ENCODE measurements at regions not wholly inside any gene's neighbourhood (a gene's known extent, or its start where the extent isn't known, plus 50 kb on each side); places are given as distances from the start of the nearest gene placed in this dataset.
"Not testable (repeated sequence)": the region's sequence is repeated elsewhere in the genome, so short reads cannot be mapped to it uniquely, and the experiment has no call there.

DNA sequence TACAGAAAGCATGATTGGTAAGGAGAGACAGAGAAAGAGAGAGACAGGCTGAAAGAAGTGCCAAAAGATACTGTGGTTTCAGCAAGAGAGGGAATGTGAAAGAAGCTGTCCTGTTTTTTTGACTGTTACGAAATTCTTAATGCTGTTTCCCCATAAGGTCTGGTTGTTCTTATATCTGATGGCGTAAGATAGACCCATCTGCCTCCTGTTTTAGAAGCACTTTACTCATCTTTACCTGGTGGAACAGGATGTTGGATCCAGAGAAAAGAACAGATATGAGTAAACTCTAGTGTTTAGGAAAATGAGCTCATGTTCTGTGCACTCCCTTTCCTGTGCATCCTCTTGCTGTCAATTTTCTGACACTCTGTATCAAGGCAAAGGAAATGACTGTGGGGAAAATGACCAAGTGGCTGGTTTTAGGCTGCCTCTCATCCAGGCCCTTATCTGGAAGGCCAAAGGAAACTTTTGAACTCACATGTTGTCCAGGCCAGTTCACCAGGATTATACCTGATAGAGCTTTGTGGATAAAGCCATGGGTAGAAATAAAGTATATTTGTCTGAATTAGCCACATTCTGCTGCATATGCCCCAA lies 311.7 kb upstream of the HTR2C start:
- DNase-seq, result no peak

DNA sequence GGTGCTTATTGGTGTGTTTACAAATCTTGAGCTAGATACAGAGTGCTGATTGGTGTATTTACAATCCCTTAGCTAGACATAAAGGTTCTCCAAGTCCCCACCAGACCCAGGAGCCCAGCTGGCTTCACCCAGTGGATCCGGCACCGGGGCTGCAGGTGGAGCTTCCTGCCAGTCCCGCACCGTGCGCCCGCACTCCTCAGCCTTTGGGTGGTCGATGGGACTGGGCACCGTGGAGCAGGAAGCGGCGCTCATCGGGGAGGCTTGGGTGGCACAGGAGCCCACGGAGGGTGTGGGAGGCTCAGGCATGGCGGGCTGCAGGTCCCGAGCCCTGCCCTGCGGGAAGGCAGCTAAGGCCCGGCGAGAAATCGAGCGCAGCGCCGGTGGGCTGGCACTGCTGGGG lies 313.5 kb upstream of the HTR2C start:
- DNase-seq, result not testable (repeated sequence)

DNA sequence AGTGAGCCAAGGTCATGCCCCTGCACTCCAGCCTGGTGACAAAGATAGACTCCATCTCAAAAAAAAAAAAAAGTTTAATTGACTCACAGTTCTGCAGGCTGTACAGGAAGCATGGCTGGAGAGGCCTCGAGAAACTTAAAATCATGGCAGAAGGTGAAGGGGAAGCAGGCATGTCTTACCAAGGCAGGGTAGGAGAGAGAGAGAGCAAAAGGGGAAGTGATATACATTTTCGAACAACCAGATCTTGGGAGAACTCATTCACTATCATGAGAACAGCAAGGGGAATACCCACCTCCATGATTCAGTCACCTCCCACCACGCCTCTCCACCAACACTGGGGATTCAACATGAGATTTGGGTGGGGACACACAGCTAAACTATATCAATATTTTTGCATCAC lies 315.2 kb upstream of the HTR2C start:
- DNase-seq, result no peak

DNA sequence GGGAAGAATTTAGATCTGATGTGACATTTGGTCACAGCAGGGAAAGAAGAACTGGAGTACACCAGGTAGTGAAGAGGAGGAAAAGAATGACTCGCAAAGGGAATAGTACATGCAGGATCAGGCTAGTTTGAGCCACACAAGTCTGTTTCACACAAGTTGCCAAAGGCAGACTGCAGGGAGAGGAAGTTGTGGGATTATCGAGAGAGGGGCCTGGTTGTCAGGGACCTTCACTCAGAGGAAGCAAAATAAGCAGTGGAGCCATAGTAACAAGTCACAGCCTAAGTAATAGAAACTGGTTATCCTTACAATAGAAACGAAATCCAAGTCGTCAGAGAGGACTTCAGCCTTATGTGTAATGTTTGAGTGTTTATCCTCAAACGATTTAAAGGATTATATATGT lies 316.7 kb upstream of the HTR2C start:
- no peak for DNase-seq

DNA sequence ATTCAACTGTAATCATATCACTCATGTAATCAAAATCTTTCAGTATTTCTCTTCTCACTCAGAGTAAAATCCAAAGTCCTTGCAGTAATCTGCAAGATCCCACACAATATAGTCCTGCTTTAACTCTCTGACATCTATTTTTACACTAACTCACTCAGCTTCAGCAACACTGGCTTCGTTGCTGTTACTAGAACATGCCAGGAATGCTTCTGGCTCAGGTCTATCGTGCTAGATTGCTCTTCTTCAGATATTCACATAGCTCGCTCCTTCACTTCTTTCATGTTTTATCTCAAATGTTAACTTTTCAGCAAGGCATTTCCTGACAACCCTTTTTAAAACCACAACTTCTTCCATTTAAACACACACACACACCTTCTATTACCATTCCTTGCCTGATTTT lies 331.7 kb upstream of the HTR2C start:
- DNase-seq, result no peak

DNA sequence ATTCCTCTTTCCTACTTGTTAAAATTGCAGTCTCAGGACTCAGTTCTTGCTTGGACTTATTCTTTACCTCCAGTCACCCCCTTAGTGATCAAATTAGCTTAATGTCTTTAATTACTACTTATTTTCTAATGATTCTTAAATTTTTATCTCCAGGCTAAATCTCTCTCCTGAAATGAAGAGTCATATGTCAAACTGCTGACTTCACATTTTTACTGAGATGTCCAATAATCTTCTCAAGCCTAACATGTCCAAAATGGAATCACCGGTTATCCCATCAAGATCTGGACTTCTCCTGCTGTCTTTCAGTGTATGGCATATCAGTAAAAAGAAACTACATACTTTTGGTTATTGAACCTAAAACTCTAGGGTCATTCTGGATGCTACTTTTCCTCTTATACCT lies 332.3 kb upstream of the HTR2C start:
- no peak for DNase-seq

DNA sequence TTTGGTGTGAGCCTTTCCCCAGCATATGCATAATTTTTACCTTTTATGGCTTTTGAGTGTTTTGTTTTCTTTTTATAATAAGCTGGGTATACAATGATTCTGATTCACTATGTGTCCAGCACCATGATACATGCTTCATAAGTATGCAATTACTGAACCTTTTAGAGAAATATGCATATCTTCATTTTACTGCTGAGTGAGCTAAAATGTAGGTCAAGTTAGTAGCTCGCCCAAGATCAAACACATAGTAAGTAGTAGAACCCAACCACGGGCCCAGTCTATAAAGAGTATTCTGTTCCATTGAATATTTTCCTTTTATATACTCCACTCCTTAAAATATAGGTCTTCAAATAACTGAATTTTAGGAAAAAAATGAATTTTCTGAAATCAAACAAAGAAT lies 362.4 kb upstream of the HTR2C start:
- DNase-seq, result no peak

DNA sequence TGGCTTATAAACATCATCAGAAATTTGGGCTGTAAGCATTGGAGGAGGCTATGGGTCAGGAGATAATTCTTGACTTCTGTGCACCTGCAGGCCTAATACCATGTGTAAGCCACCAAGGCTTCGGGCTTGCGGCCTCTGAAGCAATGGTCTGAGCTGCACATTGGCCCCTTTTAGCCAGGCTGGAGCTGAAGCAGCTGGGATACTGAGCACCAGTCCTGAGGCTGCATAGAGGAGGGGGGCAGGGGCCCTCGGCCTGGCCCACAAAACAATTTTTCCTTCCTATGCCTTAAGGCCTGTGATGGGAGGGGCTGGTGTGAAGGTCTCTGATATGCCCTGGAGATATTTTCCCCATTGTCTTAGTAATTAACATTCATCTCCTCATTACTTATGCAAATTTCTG lies 373.0 kb upstream of the HTR2C start:
- no peak for DNase-seq

DNA sequence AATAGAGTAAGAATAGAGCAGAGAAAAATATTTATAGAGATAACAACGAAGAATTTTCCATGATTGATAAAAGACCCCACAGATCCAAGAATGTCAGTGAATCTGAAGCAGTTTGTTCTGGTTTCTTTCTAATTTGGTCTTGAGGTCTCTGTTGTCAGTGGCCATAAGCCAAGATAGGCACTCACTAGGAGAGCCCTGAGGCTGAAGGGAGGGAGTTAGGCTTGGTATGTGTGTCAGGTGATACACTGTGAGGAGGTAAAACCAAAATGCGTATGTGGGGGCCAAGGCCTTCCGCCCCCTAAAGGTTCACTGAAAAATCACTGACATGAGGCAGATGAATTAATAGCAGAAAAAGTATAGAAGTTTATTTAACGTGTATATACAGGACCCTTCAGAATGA lies 382.3 kb upstream of the HTR2C start:
- DNase-seq, result no peak

DNA sequence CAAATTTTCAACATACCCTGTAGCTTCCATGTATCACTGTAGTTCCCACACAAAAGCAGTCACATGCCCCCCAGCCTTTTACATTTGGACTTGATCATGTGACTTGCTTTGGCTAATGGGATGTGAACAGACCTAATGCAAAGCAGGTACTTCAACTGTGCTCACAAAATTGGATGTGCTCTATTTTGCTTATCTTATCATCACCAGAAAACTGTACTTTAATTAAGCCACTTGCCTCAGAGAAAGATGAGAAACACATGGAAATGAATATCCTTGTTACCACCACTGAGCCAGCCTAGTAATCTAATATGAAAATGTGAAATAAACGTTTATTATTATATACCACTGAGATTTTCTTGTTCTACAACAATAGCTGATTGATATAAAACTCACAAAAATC lies 402.7 kb upstream of the HTR2C start:
- no peak for DNase-seq

DNA sequence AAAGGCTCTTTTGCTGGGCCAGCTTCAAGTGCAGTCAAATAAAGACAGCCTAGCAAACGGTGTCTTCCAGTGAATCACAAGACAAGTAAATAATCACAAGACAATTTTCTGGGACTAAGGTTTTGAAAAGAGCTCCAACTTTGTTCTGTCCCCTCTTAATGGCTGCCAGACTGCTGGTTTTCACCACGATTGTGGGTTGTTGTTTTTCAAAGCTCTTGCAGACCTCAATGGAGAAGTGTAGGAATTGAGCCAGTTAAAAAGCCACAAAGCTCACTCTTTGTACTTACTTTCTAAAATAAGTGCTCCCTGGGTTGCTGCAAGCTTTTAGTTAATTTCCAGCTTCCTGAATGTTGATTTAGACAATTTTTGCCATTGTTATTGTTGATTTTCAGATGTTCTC lies 405.8 kb upstream of the HTR2C start:
- DNase-seq, result no peak

DNA sequence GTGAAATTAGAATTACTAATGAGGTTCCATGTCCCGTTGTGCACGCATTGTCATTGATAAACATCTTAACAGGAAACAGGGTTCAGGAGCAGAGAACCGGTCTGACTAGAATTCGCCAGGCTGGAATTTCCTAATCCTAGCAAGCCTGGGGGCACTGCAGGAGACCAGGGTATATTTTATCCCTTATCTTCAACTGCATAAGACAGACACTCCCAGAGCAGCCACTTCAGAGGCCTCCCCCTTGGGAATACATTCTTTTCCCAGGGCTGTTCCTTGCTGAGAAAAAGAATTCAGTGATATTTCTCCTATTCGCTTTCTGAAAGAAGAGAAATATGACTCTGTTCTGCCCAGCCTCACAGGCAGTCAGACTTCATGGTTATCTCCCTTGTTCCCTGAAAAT lies 416.6 kb upstream of the HTR2C start:
- DNase-seq, result not testable (repeated sequence)

DNA sequence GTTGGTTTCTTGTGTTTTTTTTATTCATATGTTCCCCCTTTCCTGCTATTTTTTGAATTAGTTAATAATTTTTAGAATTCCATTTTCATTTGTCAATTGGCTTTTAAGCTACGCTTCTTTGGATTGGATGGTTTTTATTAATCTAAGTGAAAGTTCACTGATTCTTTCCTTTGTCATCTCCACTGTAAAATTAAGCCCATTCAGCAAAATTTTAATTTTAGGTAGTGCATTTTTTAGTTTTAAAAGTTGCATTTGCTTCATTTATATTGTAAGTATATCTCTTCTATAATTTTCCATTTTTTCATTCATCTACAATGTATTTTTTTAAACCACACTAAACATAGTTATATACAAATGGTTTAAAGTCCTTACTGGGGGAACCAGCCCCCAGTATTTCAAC lies 417.3 kb upstream of the HTR2C start:
- no peak for DNase-seq

DNA sequence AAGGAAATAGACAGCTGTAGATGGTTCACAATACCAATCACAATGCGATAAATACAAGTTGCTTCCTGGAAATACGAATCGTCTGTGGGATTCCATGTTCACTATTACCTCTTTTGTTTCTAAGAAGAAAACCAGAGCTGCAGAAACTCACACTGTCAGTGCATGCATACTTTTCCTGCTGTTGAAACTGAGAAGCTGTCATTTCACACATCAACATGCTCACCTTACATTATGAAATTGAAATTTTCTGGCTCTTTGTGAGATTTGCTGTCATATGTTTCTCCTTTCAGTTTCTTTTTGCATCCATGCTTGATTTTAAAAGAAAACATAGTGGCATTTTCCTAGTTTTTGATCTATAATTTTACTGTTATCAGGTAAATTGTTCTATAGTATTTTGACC lies 418.3 kb upstream of the HTR2C start:
- DNase-seq, result no peak

DNA sequence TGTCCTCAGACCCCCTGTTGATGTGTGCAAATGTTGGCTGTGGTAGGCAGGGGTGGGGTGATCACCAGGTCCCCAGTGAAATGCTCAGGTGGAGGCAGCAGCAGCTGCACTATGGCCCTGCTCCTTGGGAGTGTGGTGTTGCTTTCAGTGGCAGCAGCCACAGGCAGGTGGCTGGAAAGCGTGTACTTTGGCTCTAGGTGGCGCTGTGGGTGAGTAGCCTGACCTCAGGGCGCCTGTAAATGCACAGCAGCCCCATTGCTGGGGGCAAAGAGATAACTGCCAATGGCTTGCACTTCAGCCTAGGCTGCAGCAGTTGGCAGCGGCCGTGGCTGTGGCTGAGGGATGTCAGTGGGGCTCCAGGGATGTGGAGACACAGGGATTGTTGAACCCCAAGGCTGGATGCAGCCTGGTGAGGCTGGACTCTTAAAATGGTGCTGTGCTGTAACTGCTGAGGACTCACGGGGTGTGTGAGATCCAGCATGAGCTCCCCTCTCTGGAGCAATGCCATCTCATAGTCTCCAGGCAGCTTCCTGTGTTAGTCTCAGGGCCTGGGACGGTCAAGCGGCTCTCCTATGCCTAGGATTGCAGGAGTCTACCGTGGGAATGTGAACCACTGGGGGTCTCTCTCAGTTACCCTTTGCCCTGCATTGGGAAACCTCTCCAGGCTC lies 421.7 kb upstream of the HTR2C start:
- DNase-seq, result no peak

DNA sequence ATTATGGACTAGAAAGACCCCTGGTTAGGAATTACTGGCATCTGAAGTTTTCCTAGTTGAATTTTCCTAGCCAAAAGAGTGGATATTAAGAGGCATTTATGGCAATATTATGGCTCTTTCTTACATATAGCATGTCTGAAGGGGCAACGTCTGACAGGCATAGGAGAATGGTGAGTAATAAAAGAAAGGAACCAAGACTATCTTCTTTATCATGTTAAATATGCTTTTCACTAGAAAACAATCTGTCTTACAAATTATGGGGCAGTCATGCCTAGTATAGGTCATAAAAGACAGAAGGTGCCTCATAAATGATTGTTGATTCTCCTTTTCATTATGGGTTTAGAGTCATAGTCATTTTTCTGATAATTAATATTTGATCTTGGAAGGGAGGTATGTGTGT lies 431.1 kb upstream of the HTR2C start:
- DNase-seq, result no peak

DNA sequence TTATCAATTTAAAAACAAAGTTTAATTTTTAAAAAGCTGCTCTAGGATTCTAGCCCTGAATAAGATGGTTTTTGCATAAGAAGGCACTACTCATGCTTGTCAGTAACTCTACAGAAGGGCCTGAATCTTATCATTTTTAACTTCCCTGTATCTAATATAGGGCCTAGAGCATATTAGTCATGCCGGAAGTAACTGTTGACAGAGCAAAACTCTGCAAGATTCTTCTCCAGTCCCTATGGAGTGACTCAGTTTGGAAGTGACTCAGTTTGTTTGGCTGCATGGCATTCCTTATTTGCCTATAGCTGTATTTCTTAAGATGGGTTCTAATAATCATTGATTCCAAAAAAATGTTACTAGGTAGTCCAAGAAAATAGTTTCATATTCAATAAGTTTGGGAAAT lies 431.8 kb upstream of the HTR2C start:
- DNase-seq, result no peak

DNA sequence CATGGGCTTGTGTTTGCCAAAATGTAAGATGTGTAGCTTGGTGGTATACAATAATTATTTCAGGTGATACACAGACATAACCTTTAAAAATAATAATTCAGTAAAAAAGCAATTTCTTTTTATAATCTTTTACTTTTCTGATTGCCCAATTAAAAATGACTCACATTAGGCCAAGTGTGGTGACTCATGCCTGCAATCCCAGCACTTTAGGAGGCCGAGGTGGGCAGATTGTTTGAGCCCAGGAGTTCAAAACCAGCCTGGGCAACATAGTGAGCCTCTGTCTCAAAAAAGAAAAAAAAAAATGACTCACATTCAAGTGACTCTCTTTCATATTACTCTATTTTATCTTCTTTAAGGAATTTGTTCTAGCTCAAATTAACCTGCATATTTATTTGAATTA lies 449.4 kb upstream of the HTR2C start:
- no peak for DNase-seq

DNA sequence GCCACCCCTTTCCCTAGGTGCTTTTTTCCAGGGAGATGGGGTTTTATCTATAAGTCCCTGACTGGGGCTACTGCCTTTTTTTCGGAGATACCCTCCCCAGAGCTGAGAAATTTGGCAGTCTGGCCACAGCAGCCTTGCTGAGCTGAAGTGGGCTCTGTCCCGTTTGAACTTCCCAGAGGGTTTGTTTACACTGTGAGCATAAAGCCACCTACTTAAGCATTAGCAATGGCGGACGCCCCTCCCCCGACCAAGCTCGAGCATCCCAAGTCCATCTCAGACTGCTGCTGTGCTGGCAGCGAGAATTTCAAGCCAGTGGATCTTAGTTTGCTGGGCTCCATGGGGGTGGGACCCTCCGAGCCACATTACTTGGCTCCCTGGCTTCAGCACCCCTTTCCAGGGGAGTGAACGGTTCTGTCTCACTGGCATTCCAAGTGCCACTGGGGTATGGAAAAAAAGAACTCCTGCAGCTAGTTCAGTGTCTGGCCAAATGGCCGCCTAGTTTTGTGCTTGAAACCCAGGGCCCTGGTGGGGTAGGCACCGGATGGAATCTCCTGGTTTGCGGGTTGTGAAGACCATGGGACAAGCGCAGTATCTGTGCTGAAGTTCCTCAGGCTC lies 456.4 kb upstream of the HTR2C start:
- DNase-seq, result no peak

DNA sequence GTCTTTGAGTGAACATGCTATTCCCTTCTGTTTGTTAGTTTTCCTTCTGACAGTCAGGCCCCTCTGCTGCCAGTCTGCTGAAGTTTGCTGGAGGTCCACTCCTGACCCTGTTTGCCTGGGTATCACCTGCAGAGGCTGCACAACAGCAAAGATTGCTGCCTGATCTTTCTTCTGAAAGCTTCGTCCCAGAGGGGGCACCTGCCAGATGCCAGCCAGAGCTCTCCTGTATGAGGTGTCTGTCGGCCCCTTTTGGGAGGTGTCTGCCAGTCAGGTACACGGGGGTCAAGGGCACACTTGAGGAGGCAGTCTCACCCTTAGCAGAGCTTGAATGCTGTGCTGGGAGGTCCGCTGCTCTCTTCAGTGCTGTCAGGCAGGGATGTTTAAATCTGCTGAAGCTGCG lies 456.9 kb upstream of the HTR2C start:
- no peak for DNase-seq

DNA sequence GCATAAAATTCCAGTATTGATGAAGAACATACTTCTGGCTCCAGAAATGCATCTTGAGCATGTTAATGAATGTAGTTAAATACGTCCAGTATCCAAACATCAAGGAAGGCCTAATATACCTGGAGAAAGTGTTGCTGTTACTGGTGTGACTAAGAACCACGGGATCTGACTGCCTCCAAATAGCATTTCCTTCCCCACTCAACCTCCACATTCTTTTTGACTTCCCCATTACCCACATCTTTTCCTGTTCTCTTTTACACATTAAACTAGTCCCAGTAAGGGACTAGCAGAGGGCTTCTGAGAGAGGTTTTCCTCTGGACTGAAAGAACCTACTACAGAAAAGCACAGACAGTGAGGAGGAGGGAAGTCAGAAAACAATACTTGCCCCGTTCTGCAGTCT lies 482.8 kb upstream of the HTR2C start:
- DNase-seq, result no peak

DNA sequence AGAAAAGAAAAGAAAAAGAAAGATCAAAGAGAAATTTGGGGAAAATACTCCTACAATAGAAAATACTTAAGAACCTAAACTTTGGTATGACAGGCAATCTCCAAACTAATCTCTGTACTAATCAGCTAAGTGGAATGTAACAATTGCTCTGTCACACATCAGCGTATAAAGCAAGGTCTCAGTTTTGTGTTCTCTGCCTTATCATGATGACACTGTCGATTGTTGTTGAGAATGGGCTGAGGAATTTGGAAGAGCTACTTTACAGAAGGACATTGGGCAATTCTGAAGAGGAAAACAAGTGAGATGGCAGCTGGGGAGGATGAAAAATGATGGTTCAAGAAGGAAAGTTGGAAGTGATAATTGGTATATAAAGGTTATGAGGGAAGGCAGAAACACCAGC lies 486.0 kb upstream of the HTR2C start:
- DNase-seq, result no peak

DNA sequence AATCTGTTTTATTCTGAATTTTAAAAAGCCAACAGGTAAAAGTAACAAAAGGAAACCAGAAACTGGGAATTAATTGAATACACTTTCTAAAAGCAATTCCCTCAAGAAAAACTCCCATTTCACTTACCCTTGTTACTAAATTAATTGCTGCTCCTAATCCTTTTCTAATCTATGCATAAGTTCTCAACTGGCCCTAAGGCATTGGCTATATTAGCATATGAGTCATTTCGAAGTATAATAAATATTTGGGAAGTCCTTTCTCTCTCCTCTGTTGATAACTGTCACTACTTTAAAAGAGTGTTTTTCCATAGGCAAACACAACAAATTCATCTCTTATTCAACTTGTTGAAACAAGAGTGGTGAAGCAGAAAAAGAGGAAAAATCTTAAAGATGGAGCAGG lies 486.5 kb upstream of the HTR2C start:
- no peak for DNase-seq

DNA sequence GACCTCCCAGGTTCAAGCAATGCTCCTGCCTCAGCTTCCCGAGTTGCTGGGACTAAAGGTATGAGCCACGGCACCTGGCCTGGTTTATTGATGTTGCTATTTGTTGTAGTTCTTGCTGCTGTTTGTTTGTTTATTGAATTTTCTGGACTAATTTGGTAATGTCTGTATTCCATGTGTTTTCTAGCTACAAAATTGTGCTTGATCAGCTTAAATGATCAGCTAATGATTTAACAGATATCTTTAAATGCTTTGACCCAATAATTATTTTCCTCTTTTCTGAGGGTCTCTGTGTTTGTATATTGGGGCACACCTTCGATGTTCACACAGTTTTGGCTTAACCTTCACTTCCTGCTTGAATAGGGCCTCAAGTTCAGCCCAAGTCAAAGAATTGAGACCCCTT lies 488.1 kb upstream of the HTR2C start:
- DNase-seq, result no peak

DNA sequence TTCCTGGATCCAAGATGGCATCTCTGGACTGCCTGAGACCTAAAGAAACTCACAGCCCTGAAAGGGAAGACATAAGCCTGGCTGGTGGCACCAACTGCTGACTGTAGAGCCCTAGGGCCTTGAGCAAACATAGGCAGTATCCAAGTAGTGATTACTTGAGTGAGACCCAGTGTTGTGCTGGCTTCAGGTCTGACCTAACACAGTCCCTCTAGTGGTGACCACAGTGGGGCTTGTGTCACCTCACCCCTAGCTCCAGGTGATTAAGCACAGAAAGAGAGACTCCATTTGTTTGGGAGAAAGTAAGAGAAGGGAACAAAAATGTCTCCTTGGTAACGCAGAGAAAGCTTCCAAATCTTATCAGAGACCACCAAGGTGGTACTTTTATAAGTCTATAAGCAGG lies 496.3 kb upstream of the HTR2C start:
- no peak for DNase-seq
